Glutamatergic neuron (in vitro differentiated cells): ENCODE measurements at regions not wholly inside any gene's neighbourhood (a gene's known extent, or its start where the extent isn't known, plus 50 kb on each side); places are given as distances from the start of the nearest gene placed in this dataset.

ENCODE experiments used
- DNase-seq: peaks from one replicate; pipeline ENCODE4 v3.0.0; 2022
- H3K27ac Mint-ChIP-seq: one replicate; pipeline ENCODE4 v1.8.0; 2020; ENCODE audit warnings: mild to moderate bottlenecking, mixed read lengths, inconsistent platforms; ENCODE audit not compliant: unreplicated experiment
- H3K27me3 Mint-ChIP-seq: one replicate; pipeline ENCODE4 v1.8.0; 2020; ENCODE audit warnings: mild to moderate bottlenecking, moderate library complexity, mixed read lengths, inconsistent platforms; ENCODE audit not compliant: unreplicated experiment
- H3K36me3 Mint-ChIP-seq: one replicate; pipeline ENCODE4 v1.8.0; 2020; ENCODE audit warnings: mild to moderate bottlenecking, mixed read lengths, inconsistent platforms; ENCODE audit not compliant: unreplicated experiment
- H3K4me1 Mint-ChIP-seq: one replicate; pipeline ENCODE4 v1.8.0; 2020; ENCODE audit warnings: mild to moderate bottlenecking, low read depth, mixed read lengths, inconsistent platforms; ENCODE audit not compliant: unreplicated experiment
- H3K4me3 Mint-ChIP-seq: one replicate; pipeline ENCODE4 v1.8.0; 2020; ENCODE audit warnings: mild to moderate bottlenecking, mixed read lengths, inconsistent platforms; ENCODE audit not compliant: unreplicated experiment
- H3K9me3 Mint-ChIP-seq: one replicate; pipeline ENCODE4 v1.8.0; 2020; ENCODE audit warnings: mild to moderate bottlenecking, moderate library complexity, mixed read lengths, inconsistent platforms; ENCODE audit not compliant: unreplicated experiment
- CTCF ChIP-seq: fragments of 200-600 bp; sonication (generic); IDR thresholded peaks from one replicate; pipeline ENCODE4 v1.5.0; 2021; ENCODE audit not compliant: partially characterized antibody, unreplicated experiment

GRCh38 chr5:67515020-67515689 is 318.6 kb upstream of the CD180 start:
- Mint-ChIP-seq H3K9me3 (peaks cover 2% of the 10 kb centered on the region), H3K27ac (no peak overlapping the region), H3K4me3 (no peak overlapping the region), H3K27me3 (no peaks in the 10 kb centered on the region), H3K36me3 (no peaks in the 10 kb centered on the region), H3K4me1 (peaks cover 7% of the 10 kb centered on the region)
- no peak for TF ChIP-seq CTCF
- DNase-seq: no peak

DNA sequence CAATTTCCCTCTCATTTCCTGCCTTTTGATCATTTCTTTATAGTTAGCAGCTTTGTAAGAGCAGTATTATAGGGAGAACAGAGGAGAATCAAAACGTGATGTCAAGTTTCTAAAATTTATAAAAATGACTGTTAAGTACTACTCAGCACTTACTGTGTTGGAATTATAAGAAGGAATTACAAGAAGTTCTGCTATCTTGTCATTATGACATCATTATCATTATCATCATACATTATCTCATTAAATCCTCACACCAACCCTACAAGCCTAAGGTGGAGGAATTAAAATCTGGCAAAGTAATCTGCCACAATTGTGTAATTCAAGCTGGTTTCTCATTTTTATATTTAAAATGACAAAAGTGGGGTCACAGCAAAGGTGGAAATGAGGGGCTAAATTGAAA is 316.2 kb upstream of the CD180 start:
- Mint-ChIP-seq H3K9me3 (no peaks in the 10 kb centered on the region), H3K36me3 (no peaks in the 10 kb centered on the region), H3K4me3 (no peak overlapping the region), H3K27ac (no peak overlapping the region), H3K4me1 (no peaks in the 10 kb centered on the region), H3K27me3 (no peaks in the 10 kb centered on the region)
- DNase-seq: no peak
- TF ChIP-seq CTCF: no peak

GRCh38 chr5:67511911-67512310 is 315.3 kb upstream of the CD180 start:
- no peaks in the 10 kb centered on the region for H3K4me1 Mint-ChIP-seq
- TF ChIP-seq CTCF: no peak
- no peak overlapping the region for H3K4me3 Mint-ChIP-seq
- H3K27ac Mint-ChIP-seq: no peak overlapping the region
- no peaks in the 10 kb centered on the region for H3K27me3 Mint-ChIP-seq
- no peaks in the 10 kb centered on the region for H3K9me3 Mint-ChIP-seq
- no peak for DNase-seq
- H3K36me3 Mint-ChIP-seq: no peaks in the 10 kb centered on the region

DNA sequence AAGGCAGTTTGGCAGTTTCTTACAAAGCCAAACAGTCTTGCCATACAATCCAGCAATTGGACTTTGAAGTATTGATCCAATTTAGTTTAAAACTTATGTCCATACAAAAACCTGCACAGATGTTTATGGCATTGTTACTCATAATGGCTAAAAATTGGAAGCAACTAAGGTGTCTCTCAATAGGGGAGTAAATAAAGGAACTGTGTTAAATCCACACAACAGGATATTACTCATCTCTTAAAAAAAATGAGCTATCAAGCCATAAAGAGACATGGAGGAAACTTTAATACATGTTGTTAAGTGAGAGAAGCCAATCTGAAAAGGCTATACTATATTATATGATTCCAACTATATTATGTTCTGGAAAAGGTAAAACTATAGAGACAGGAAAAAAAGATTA is 313.6 kb upstream of the CD180 start:
- no peak for DNase-seq
- H3K27ac Mint-ChIP-seq: no peak overlapping the region
- no peaks in the 10 kb centered on the region for H3K4me1 Mint-ChIP-seq
- no peak for TF ChIP-seq CTCF
- H3K4me3 Mint-ChIP-seq: no peak overlapping the region
- H3K27me3 Mint-ChIP-seq: no peaks in the 10 kb centered on the region
- H3K9me3 Mint-ChIP-seq: peaks cover 2% of the 10 kb centered on the region
- H3K36me3 Mint-ChIP-seq: no peaks in the 10 kb centered on the region

GRCh38 chr5:67509402-67510186 is 313.0 kb upstream of the CD180 start:
- no peak overlapping the region for H3K4me3 Mint-ChIP-seq
- no peaks in the 10 kb centered on the region for H3K27me3 Mint-ChIP-seq
- H3K36me3 Mint-ChIP-seq: no peaks in the 10 kb centered on the region
- no peak for TF ChIP-seq CTCF
- no peak for DNase-seq
- H3K9me3 Mint-ChIP-seq: peaks cover 2% of the 10 kb centered on the region
- H3K27ac Mint-ChIP-seq: no peak overlapping the region
- no peaks in the 10 kb centered on the region for H3K4me1 Mint-ChIP-seq
